Coronary artery (tissue), 2 donors: ENCODE measurements at regions not wholly inside any gene's neighbourhood (a gene's known extent, or its start where the extent isn't known, plus 50 kb on each side); places are given as distances from the start of the nearest gene placed in this dataset.

Experiments
- DNase-seq: peaks from one replicate; pipeline ENCODE4 v3.0.0-alpha.2; 2017; ENCODE audit warnings: low spot score
- H3K27ac ChIP-seq, 2 donors: fragments of 200-600 bp; sonication (generic); one replicate each; pipeline ENCODE4 v1.5.1; 2016 to 2019
- H3K4me3 ChIP-seq: fragments of 200-600 bp; sonication (generic); 2 replicates; pipeline ENCODE4 v1.5.1; 2016; ENCODE audit warnings: mild to moderate bottlenecking, moderate library complexity
- TF ChIP-seq, protein P1 (sequence below): fragments of 200-600 bp; sonication (generic); IDR thresholded peaks from one replicate; pipeline ENCODE4 v1.5.1; 2019; ENCODE audit warnings: antibody characterized with exemption

DNA sequence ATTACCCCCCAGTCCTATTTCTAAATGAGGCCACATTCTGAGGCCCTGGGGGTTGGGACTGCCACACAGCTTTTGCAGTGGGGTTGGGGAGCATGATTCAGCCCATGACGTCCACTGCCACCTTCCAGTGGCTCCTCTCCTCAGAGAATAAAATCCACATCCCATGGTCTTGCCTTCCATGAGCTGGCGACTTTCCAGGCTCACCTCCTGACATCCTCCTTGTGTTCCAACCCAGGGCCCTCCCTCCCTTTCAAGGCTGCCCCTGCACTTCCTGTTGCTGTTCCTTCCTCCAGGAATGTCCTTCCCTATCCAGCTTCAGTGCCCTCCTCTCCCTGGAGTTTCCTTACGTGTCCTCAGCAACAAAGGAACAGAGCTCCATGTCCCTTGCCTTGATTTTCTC lies 187.3 kb upstream of the ID2 start:
- TF ChIP-seq, protein P1, sequence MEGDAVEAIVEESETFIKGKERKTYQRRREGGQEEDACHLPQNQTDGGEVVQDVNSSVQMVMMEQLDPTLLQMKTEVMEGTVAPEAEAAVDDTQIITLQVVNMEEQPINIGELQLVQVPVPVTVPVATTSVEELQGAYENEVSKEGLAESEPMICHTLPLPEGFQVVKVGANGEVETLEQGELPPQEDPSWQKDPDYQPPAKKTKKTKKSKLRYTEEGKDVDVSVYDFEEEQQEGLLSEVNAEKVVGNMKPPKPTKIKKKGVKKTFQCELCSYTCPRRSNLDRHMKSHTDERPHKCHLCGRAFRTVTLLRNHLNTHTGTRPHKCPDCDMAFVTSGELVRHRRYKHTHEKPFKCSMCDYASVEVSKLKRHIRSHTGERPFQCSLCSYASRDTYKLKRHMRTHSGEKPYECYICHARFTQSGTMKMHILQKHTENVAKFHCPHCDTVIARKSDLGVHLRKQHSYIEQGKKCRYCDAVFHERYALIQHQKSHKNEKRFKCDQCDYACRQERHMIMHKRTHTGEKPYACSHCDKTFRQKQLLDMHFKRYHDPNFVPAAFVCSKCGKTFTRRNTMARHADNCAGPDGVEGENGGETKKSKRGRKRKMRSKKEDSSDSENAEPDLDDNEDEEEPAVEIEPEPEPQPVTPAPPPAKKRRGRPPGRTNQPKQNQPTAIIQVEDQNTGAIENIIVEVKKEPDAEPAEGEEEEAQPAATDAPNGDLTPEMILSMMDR, result no peak
- Histone ChIP-seq H3K27ac (peak overlapping the region in 1 of 2 donors; percentile 12), H3K4me3 (no peak overlapping the region)
- DNase-seq, result no peak

DNA sequence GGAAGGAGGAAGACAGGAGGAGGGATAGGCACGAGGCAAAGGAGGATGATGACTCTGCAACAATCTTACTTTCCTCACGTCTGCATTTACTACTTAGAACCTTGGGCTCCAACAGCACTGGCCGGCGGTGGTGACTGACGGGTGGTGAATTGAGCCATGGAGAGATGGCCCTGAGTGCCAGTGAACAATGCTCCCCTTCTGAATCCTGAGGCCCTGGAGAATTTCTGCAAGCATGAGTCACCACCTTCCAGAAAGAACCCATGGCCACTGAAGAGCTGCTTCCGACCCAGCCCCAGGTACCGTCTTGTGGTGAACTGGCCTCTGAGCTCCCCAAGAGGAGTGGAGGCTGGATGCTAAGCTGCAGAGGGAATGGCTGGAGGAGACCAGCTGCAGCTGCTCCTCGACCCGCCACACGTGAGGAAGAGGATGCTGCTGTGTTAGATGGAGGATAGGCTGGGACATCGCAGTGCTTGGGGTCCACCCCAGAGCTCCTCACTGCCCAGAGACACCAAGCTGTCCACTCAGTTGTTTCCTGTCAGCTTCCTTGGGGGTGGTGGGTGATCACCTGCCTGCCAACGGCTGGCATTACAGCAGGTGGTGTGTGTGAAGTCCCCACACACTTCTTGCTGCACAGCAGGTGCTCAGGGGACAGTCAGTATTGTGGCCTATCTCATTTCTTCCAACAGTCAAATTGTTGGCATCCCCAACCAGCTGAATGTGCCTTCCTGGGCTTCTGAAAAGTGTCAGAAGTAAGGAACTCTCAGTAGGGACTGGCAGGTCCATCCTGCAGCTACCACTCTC lies 186.5 kb upstream of the ID2 start:
- no peak for DNase-seq
- Histone ChIP-seq H3K4me3 (no peak overlapping the region), H3K27ac (peak overlapping the region in 1 of 2 donors; percentile 5)
- TF ChIP-seq, protein P1, result no peak

DNA sequence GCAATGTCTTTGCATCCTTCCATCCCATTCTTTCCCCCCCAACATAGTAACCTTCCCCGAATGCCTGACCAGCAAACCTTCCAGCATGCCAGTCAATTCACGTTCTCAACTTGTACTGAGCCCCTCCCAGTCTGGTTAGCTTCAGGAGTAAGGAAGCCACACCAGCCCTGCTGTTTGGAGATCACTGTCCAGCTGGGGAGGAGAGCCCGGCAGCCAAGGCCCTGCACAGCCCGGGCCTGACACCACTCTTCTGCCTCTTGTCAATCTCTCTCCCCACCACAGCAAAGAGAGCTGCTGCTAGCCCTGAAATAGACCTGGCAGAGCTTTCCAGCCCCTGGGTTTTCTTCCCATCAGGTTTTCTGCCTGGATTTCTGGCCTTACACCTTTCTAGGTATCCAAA lies 185.8 kb upstream of the ID2 start:
- TF ChIP-seq, protein P1, result no peak
- Histone ChIP-seq H3K4me3 (no peak overlapping the region), H3K27ac (no peak overlapping the region)
- no peak for DNase-seq

DNA sequence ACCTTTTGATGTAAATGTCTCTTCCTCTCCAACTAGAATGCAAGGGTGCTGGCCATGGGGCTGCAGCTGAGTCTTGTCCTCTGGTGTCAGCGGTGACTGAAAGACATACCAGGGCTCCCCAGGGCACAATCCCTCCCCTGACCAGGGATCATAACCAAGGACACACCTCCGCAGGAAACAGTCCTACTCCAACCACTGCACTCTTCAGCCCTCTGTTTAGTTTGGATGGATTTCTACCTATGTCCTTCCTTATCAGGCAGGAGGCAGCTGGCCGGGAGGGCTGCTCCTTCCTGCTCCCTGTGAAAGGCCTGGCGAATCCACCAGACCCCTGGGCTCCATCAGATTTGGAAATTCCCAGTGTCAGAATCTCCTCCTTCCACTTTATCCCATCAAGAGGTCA lies 185.2 kb upstream of the ID2 start:
- TF ChIP-seq, protein P1, result no peak
- Histone ChIP-seq H3K27ac (no peak overlapping the region), H3K4me3 (no peak overlapping the region)
- DNase-seq, result no peak

DNA sequence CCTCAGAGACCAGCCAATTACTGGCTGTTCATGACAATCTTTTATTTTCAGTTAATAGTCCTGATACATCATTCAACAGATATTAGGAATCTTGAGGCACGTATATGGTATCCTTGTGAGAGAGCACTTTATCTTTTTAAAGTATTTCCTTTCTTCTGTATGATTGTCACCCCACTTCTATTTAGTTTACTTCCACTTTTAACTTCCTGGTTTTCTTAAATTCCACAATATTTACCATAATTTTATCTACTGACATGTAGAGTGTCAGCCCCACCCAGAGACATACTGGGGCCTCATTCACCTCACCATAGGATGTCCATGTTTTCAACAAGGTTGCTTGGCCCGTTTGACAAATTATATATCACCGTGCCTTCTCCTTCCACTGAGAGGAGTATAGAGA lies 182.9 kb upstream of the ID2 start:
- DNase-seq, result no peak
- H3K4me3 ChIP-seq, result no peak overlapping the region
- H3K27ac ChIP-seq, result no peak overlapping the region
- TF ChIP-seq, protein P1, result no peak

DNA sequence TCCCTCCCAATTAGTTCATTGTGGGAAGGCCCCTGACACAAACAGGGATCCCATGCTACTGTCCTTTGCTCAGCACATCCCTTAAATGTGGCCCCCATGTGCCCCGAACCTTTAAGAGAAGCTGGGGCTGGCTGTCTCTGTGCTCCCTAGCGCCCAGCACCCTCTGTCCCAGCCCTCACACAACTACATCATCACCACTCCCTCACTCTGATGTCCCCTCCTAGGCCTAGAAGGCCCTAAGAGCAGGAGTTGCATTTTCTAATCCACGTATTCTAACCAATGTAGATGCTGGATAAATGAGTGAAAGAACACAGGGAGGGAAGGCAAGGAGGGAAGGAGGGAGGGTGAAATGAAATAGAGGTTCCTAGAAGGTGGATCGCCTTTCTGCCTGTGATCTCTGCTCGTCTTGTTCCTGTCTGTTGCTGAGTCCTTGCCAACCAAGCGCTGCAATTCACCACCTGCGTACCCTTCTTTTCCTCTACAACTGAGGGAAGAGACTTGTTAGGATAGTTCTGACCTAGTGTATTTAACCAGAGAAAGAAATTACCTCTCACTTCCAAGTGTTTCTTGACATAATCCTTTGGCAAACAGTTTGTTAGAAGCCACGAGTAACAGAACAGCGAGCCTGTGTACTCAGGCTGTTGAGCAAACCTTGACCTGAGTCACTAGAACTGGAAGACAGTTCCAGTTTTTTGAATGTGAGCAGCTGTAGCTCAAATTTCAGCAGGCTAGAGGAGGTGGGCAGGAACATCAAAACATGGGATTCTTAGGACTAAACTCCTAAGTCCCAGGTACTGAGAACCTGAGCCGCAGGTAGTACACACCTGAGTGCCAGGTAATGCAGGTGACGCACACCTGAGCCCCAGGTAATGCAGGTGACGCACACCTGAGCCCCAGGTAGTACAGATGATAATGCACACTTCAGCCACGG lies 181.5 kb upstream of the ID2 start:
- TF ChIP-seq, protein P1, result no peak
- DNase-seq, result no peak
- Histone ChIP-seq H3K4me3 (no peak overlapping the region), H3K27ac (no peak overlapping the region)
